BLaER1 treated with 17β-estradiol and CSF1 and Interleukin-3, amounts not matched to agents 10 nM and 100 nM (cell line): ENCODE measurements at regions not wholly inside any gene's neighbourhood (a gene's known extent, or its start where the extent isn't known, plus 50 kb on each side); places are given as distances from the start of the nearest gene placed in this dataset.
A peak's percentile ranks its signal among the peaks of the same experiment; 100 is the strongest.

ENCODE experiments used
- H3K27ac ChIP-seq, 11 experiments: shearing (Covaris generic); formaldehyde crosslinking; 2 replicates each; pipeline ENCODE4 v1.8.1; 2022
- H3K27me3 ChIP-seq, 11 experiments: shearing (Covaris generic); formaldehyde crosslinking; 2 replicates each; pipeline ENCODE4 v1.8.1; 2022
- H3K36me3 ChIP-seq, 11 experiments: shearing (Covaris generic); formaldehyde crosslinking; 2 replicates each; pipeline ENCODE4 v1.8.1; 2022
- H3K4me1 ChIP-seq, 10 experiments: shearing (Covaris generic); formaldehyde crosslinking; 2 replicates each; pipeline ENCODE4 v1.8.1; 2022
- H3K4me2 ChIP-seq, 11 experiments: shearing (Covaris generic); formaldehyde crosslinking; 2 replicates each; pipeline ENCODE4 v1.8.1; 2022
- H3K4me3 ChIP-seq, 10 experiments: shearing (Covaris generic); formaldehyde crosslinking; 2 replicates each; pipeline ENCODE4 v1.8.1; 2022
- H3K9ac ChIP-seq, 11 experiments: shearing (Covaris generic); formaldehyde crosslinking; 2 replicates each; pipeline ENCODE4 v1.8.1; 2022
- H3K9me3 ChIP-seq, 11 experiments: shearing (Covaris generic); formaldehyde crosslinking; replicated peaks in 1 of 11; 2 replicates each; pipeline ENCODE4 v1.8.1; 2022
- H4K20me1 ChIP-seq, 11 experiments: shearing (Covaris generic); formaldehyde crosslinking; 2 replicates each; pipeline ENCODE4 v1.8.1; 2022
- Cebpa-rat ChIP-seq, 11 experiments: shearing (Covaris generic); IDR thresholded peaks; 2 replicates each; pipeline ENCODE4 v1.8.1; 2022

DNA sequence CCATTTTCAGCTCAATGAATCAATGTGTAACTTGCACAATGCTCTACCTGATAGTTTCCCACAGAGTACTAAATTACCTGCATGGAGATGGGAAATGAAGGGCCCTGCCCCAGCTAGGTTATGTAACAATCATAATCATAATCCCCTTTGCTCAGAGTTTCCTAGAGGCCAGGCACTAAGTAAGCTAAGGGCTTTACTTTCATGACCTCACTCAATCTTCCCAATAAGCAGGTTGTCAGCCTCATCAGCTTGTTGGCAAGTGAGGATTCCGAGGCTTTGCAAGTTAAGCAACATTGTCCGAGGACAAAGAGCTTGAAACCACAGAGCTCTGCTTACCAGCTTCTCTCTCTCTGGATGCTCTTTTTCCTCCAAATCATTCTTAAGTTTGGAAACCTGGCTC, 64.1 kb upstream of the NTPCR start:
- Histone ChIP-seq H4K20me1 (no peaks in the 10 kb centered on the region), H3K36me3 (no peaks in the 10 kb centered on the region), H3K9me3 (peaks cover 0 to 7% (median 0%) of the 10 kb centered on the region in 11 experiments; a peak in 2 of 22 replicates), H3K4me1 (peaks cover 0 to 13% (median 10%) of the 10 kb centered on the region in 10 experiments; a peak in 17 of 20 replicates), H3K27ac (no peak overlapping the region), H3K27me3 (no peaks in the 10 kb centered on the region), H3K4me3 (no peak overlapping the region), H3K4me2 (no peak overlapping the region), H3K9ac (no peak overlapping the region)
- TF ChIP-seq Cebpa-rat (IDR thresholded peaks at IDR 0.05), result no peak

DNA sequence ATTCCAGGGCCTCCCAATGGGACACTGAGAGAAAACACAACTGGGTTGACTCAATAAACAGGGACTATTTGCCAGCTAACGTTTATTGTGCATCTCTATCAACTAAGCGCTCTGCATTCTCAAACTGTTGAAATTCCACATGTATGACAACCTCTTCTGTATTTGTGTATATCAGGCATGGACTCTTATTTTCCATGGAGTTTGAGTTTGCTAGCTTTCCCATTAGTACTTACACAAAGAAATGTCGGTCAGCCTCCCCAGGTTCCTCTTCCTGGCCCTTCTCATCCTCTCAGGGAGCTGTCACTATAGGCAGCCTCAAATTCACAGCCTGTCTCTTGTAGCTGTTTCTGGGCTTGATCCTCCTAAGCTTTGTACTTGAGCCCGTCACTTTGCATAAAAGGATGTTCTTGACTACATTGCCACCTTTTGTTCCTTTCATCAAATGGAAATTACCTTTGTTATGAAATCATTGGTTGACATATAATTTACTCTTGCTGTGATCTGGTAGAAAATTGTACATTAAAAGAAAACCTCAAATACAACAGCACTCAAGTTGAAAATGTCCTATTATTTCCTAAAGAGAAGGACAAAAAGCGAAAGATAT, 60.0 kb upstream of the NTPCR start:
- TF ChIP-seq Cebpa-rat (IDR thresholded peaks at IDR 0.05), result no peak
- H3K4me3 ChIP-seq, result no peak overlapping the region
- peak overlapping the region in 9 of 11 experiments; percentile 35 to 66 (median 50); a peak in 15 of 22 replicates for H3K4me2 ChIP-seq

DNA sequence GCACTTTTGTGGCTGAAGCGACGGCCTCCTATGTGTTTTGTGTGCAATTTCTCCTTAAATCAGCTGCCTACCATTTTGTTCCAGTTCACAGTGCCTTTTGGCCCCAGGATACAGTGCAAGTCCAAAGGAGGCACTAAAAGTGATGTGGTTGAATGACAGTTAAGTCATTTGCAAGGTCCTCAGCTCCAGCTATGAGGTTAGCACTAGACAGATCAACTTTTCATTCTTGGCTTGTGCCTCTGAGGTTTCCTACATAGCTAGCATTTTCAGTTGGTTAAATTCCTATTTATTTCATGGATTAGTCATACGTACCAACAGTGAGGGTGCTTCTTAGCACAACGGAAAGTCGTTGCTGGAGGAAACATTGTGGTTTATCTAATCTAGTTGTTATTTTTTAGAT, 59.3 kb upstream of the NTPCR start:
- H3K4me1 ChIP-seq, result peaks cover 0 to 24% (median 17%) of the 10 kb centered on the region in 10 experiments; a peak in 17 of 20 replicates
- no peaks in the 10 kb centered on the region for H3K27me3 ChIP-seq
- H3K36me3 ChIP-seq, result no peaks in the 10 kb centered on the region
- peaks cover 0 to 20% (median 9%) of the 10 kb centered on the region in 11 experiments; a peak in 11 of 22 replicates for H3K9me3 ChIP-seq
- H3K4me3 ChIP-seq, result no peak overlapping the region
- peak overlapping the region in 9 of 11 experiments; percentile 35 to 66 (median 50); a peak in 19 of 22 replicates for H3K4me2 ChIP-seq
- H3K27ac ChIP-seq, result no peak overlapping the region
- H3K9ac ChIP-seq, result no peak overlapping the region
- no peak for TF ChIP-seq Cebpa-rat (IDR thresholded peaks at IDR 0.05)
- no peaks in the 10 kb centered on the region for H4K20me1 ChIP-seq

More for the DNA sequence above, 60.0 kb upstream of the NTPCR start:
- Histone ChIP-seq H3K4me1 (peaks cover 0 to 24% (median 17%) of the 10 kb centered on the region in 10 experiments; a peak in 17 of 20 replicates), H4K20me1 (no peaks in the 10 kb centered on the region), H3K9ac (no peak overlapping the region), H3K36me3 (no peaks in the 10 kb centered on the region), H3K27me3 (no peaks in the 10 kb centered on the region), H3K9me3 (peaks cover 0 to 20% (median 9%) of the 10 kb centered on the region in 11 experiments; a peak in 11 of 22 replicates), H3K27ac (no peak overlapping the region)

GRCh38 chr1:232891656-232892317, 58.6 kb upstream of the NTPCR start:
- TF ChIP-seq Cebpa-rat (IDR thresholded peaks at IDR 0.05), result no peak
- Histone ChIP-seq H3K36me3 (no peaks in the 10 kb centered on the region), H3K4me1 (peaks cover 0 to 24% (median 17%) of the 10 kb centered on the region in 10 experiments; a peak in 17 of 20 replicates), H3K27me3 (no peaks in the 10 kb centered on the region), H3K27ac (no peak overlapping the region), H3K4me2 (peak overlapping the region in 9 of 11 experiments; percentile 35 to 66 (median 50); a peak in 16 of 22 replicates), H3K9ac (no peak overlapping the region), H3K4me3 (no peak overlapping the region), H3K9me3 (peaks cover 0 to 20% (median 9%) of the 10 kb centered on the region in 11 experiments; a peak in 11 of 22 replicates), H4K20me1 (no peaks in the 10 kb centered on the region)

DNA sequence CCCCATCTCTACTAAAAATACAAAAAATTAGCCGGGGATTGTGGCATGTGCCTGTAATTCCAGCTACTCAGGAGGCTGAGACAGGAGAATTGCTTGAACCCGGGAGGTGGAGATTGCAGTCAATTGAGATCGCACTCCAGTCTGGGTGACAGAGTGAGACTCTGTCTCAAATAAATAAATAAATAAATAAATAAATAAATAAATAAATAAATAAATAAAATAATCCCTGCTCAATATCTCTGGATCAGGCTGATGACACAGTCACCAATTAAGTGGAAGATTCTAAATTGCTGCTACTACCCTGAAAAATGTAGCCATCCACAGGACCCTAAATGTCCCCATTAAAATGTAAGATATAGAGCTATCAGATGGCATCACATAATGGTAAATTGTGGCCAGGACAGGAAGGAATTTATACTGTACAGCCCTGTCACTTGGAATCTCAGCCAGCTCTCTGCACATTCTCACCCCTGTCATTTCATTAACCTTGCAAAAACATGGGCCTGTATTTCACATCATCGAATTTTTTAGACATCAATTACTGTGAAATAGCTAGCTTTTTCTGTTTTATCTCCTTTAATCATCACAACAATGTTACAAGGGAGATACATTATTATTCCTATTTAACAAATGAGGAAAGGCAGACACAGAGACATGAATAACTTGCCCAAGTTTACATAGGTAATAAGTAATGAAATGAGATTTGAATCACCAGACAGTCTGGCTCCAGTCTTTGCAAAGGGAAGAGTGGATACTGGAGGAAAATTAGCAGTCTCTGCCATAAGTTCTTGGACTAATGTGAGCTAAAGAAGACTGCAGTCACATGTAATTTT, 56.7 kb upstream of the NTPCR start:
- Histone ChIP-seq H3K4me2 (no peak overlapping the region), H3K36me3 (no peaks in the 10 kb centered on the region), H3K4me3 (no peak overlapping the region), H3K9ac (no peak overlapping the region), H3K4me1 (peaks cover 0 to 24% (median 17%) of the 10 kb centered on the region in 10 experiments; a peak in 17 of 20 replicates), H3K27me3 (no peaks in the 10 kb centered on the region), H3K9me3 (peaks cover 6 to 27% (median 11%) of the 10 kb centered on the region in 11 experiments; a peak in 14 of 22 replicates), H4K20me1 (no peaks in the 10 kb centered on the region), H3K27ac (no peak overlapping the region)
- TF ChIP-seq Cebpa-rat (IDR thresholded peaks at IDR 0.05), result no peak

GRCh38 chr1:232894436-232894835, 56.0 kb upstream of the NTPCR start:
- H3K9me3 ChIP-seq, result peaks cover 6 to 35% (median 16%) of the 10 kb centered on the region in 11 experiments; a peak in 15 of 22 replicates
- H3K4me1 ChIP-seq, result peaks cover 0 to 24% (median 17%) of the 10 kb centered on the region in 10 experiments; a peak in 17 of 20 replicates
- no peak overlapping the region for H3K27ac ChIP-seq
- H3K36me3 ChIP-seq, result no peaks in the 10 kb centered on the region
- no peak for TF ChIP-seq Cebpa-rat (IDR thresholded peaks at IDR 0.05)
- H3K4me3 ChIP-seq, result no peak overlapping the region
- no peaks in the 10 kb centered on the region for H3K27me3 ChIP-seq
- no peak overlapping the region for H3K4me2 ChIP-seq
- H3K9ac ChIP-seq, result no peak overlapping the region
- no peaks in the 10 kb centered on the region for H4K20me1 ChIP-seq

- Histone ChIP-seq H3K9me3 (peaks cover 0 to 27% (median 9%) of the 10 kb centered on the region in 11 experiments; a peak in 12 of 22 replicates), H3K9ac (no peak overlapping the region), H3K4me2 (no peak overlapping the region), H3K4me1 (peaks cover 0 to 11% (median 2%) of the 10 kb centered on the region in 10 experiments; a peak in 7 of 20 replicates), H3K36me3 (no peaks in the 10 kb centered on the region), H3K27me3 (no peaks in the 10 kb centered on the region), H4K20me1 (no peaks in the 10 kb centered on the region), H3K27ac (no peak overlapping the region), H3K4me3 (no peak overlapping the region)
- no peak for TF ChIP-seq Cebpa-rat (IDR thresholded peaks at IDR 0.05)
These were observed 52.4 kb upstream of the NTPCR start for GRCh38 chr1:232897949-232898465.

DNA sequence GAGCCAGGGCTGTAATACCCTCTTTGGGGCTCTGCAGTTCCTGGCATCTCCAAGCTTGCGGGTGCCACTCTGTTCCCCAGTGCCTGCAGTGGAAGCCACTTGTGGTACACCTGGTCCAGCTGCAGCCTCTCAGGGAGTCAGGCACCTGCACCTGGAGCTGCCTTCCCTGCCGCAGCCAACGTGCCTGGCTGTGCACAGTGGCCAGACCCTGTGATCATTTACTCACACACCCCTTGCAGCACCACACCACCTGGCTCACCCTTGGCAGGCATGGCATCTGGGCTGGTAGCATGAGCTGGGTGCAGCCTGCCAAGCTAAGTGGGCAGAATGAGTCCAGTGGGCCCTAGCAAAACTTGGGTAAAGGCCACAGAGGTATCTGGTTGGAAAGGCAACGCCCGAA, 51.1 kb upstream of the NTPCR start:
- Histone ChIP-seq H3K9ac (no peak overlapping the region), H3K27ac (no peak overlapping the region), H3K4me1 (peaks cover 0 to 11% (median 2%) of the 10 kb centered on the region in 10 experiments; a peak in 7 of 20 replicates), H4K20me1 (no peaks in the 10 kb centered on the region), H3K4me2 (no peak overlapping the region), H3K27me3 (no peaks in the 10 kb centered on the region), H3K36me3 (no peaks in the 10 kb centered on the region), H3K9me3 (peaks cover 0 to 21% (median 8%) of the 10 kb centered on the region in 11 experiments; a peak in 11 of 22 replicates), H3K4me3 (no peak overlapping the region)
- no peak for TF ChIP-seq Cebpa-rat (IDR thresholded peaks at IDR 0.05)
